Motor neuron (in vitro differentiated cells): ENCODE measurements at regions not wholly inside any gene's neighbourhood (a gene's known extent, or its start where the extent isn't known, plus 50 kb on each side); places are given as distances from the start of the nearest gene placed in this dataset.
"Not testable (repeated sequence)": the region's sequence is repeated elsewhere in the genome, so short reads cannot be mapped to it uniquely, and the experiment has no call there.

Source experiments
- ATAC-seq, 8 experiments: fragments of 200-7000 bp; cut with Tn5 transposase; replicated peaks in 6 of 8; 2 replicates each; pipeline ENCODE4 v1.8.0; 2021; ENCODE audit warnings: mild to moderate bottlenecking in 8 of 8, moderate library complexity in 8 of 8
- H3K27ac ChIP-seq, 2 donors: fragments of 250-450 bp; sonication (Bioruptor Pico); 2 replicates each; pipeline ENCODE4 v1.9.0; 2021; ENCODE audit warnings: antibody characterized with exemption in 2 of 2, mild to moderate bottlenecking in 2 of 2, moderate library complexity in 1 of 2
- H3K4me1 ChIP-seq, 2 donors: fragments of 250-450 bp; sonication (Bioruptor Pico); replicated peaks in 1 of 2; 2 replicates each; pipeline ENCODE4 v1.6.1; 2021; ENCODE audit warnings: antibody characterized with exemption in 2 of 2, mild to moderate bottlenecking in 2 of 2, moderate library complexity in 1 of 2
- H3K4me3 ChIP-seq, 5 donors: fragments of 250-450 bp; sonication (Bioruptor Pico); 2 replicates each; pipeline ENCODE4 v1.9.0; 2021; ENCODE audit warnings: antibody characterized with exemption in 5 of 5, mild to moderate bottlenecking in 5 of 5, moderate library complexity in 4 of 5
- WGBS, 10 experiments: fragments of 450-650 bp; shearing (Covaris generic); methylation state at CpG; one replicate each; pipeline ENCODE4 v1.0.0; 2022; 5-methylcytosine and 5-hydroxymethylcytosine counted together
- in situ Hi-C, 9 experiments: fragments of 400-800 bp; cut with MboI; loops; one replicate each; pipeline ENCODE4 v1.15.0; 2021; ENCODE audit warnings: low sequenced_read_pairs in 9 of 9, low pct_unique_long_range_greater_than_20kb in 2 of 9; ENCODE audit not compliant: unreplicated experiment in 9 of 9

- WGBS, 10 experiments: 0 to 88% (median 17%) methylated on average over 1 to 3 of the region's 3 CpGs; no CpG with 5 or more reads in 4 of the 10 experiments
These were observed 128.9 kb upstream of the TRPC5 start for GRCh38 chrX:112211459-112211858.

GRCh38 chrX:112197840-112198239, 115.3 kb upstream of the TRPC5 start:
- no peak for ATAC-seq
- in situ Hi-C loops: no loop called here
- WGBS, 10 experiments: 0 to 100% (median 41%) methylated on average over 1 to 3 of the region's 3 CpGs; no CpG with 5 or more reads in 4 of the 10 experiments
- Histone ChIP-seq H3K27ac (no peak overlapping the region), H3K4me3 (no peak overlapping the region), H3K4me1 (no peaks in the 10 kb centered on the region)

More at GRCh38 chrX:112211459-112211858, 128.9 kb upstream of the TRPC5 start:
- peak in 1 of 8 experiments; percentile 62 for ATAC-seq
- no peaks in the 10 kb centered on the region for H3K4me1 ChIP-seq
- in situ Hi-C loops: no loop called here
- H3K4me3 ChIP-seq: no peak overlapping the region
- H3K27ac ChIP-seq: no peak overlapping the region

GRCh38 chrX:112190646-112191045, 108.1 kb upstream of the TRPC5 start:
- H3K4me3 ChIP-seq: no peak overlapping the region
- 0 to 70% (median 60%) methylated on average over 1 to 3 of the region's 4 CpGs; no CpG with 5 or more reads in 7 of the 10 experiments for WGBS, 10 experiments
- H3K27ac ChIP-seq: no peak overlapping the region
- in situ Hi-C loops: no loop called here
- no peaks in the 10 kb centered on the region for H3K4me1 ChIP-seq
- no peak for ATAC-seq

- ATAC-seq, in situ Hi-C loops, H3K4me1 ChIP-seq, H3K4me3 ChIP-seq, H3K27ac ChIP-seq: not testable (repeated sequence)
- 57 to 80% methylated on average over 1 to 2 of the region's 3 CpGs; no CpG with 5 or more reads in 8 of the 10 experiments for WGBS, 10 experiments
These were observed 98.8 kb upstream of the TRPC5 start for GRCh38 chrX:112181361-112181760.

- WGBS, 10 experiments: 83 to 100% (median 100%) methylated on average over 1 to 2 of the region's 2 CpGs; no CpG with 5 or more reads in 7 of the 10 experiments
- Histone ChIP-seq H3K4me1 (no peaks in the 10 kb centered on the region), H3K27ac (no peak overlapping the region), H3K4me3 (no peak overlapping the region)
- in situ Hi-C loops: no loop called here
- ATAC-seq: no peak
These were observed 81.8 kb upstream of the TRPC5 start for GRCh38 chrX:112164420-112164819.

- no peak for ATAC-seq
- in situ Hi-C loops: no loop called here
- Histone ChIP-seq H3K4me3 (no peak overlapping the region), H3K27ac (no peak overlapping the region), H3K4me1 (no peaks in the 10 kb centered on the region)
- 0 to 67% (median 33%) methylated on average over 1 to 2 of the region's 3 CpGs; no CpG with 5 or more reads in 6 of the 10 experiments for WGBS, 10 experiments
These were observed 81.3 kb upstream of the TRPC5 start for GRCh38 chrX:112163906-112164305.

GRCh38 chrX:112148397-112148796, 65.8 kb upstream of the TRPC5 start:
- Histone ChIP-seq H3K4me3 (no peak overlapping the region), H3K27ac (no peak overlapping the region), H3K4me1 (no peaks in the 10 kb centered on the region)
- in situ Hi-C loops: no loop called here
- 20 to 74% (median 40%) methylated on average over 1 to 2 of the region's 2 CpGs; no CpG with 5 or more reads in 6 of the 10 experiments for WGBS, 10 experiments
- ATAC-seq: no peak

GRCh38 chrX:112147206-112147605, 64.6 kb upstream of the TRPC5 start:
- Histone ChIP-seq H3K4me3 (no peak overlapping the region), H3K4me1 (no peaks in the 10 kb centered on the region), H3K27ac (no peak overlapping the region)
- ATAC-seq: peak in 2 of 8 experiments; percentile 21 to 25
- 0 to 14% methylated on average over 1 to 2 of the region's 2 CpGs; no CpG with 5 or more reads in 8 of the 10 experiments for WGBS, 10 experiments
- in situ Hi-C loops: no loop called here

- in situ Hi-C loops: no loop called here
- 0 to 88% (median 40%) methylated on average over 1 to 2 of the region's 4 CpGs; no CpG with 5 or more reads in 5 of the 10 experiments for WGBS, 10 experiments
- no peak overlapping the region for H3K27ac ChIP-seq
- H3K4me1 ChIP-seq: no peaks in the 10 kb centered on the region
- no peak overlapping the region for H3K4me3 ChIP-seq
- no peak for ATAC-seq
These were observed 54.7 kb upstream of the TRPC5 start for GRCh38 chrX:112137276-112137675.
